ENCODE measurements at regions not wholly inside any gene's neighbourhood (a gene's known extent, or its start where the extent isn't known, plus 50 kb on each side); places are given as distances from the start of the nearest gene placed in this dataset.

DNA sequence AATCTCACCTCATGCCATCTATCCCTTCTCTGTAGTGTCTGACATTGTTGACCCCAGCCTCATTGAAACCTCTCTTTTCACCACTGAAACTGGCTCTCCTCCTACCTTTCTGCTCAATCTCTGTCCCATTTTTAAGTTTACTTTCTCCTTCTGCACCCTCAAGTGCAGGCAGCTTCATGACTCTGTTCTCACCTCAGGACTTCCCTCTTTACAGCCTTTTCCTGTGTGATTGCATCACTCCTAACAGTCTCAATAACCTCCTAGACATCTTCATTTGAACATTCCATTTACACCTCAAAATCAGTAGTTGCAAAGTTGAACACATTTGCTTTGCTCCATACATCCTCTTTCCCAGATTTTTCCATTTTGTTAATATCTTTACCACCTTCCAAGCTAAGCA, 172.1 kb downstream of the RASEF start:
- TF ChIP-seq POLR2A (IDR thresholded peaks at IDR 0.05) (no peak), POLR2AphosphoS5 (IDR thresholded peaks at IDR 0.05) (no peak)
- TF ChIP-seq, protein P1, sequence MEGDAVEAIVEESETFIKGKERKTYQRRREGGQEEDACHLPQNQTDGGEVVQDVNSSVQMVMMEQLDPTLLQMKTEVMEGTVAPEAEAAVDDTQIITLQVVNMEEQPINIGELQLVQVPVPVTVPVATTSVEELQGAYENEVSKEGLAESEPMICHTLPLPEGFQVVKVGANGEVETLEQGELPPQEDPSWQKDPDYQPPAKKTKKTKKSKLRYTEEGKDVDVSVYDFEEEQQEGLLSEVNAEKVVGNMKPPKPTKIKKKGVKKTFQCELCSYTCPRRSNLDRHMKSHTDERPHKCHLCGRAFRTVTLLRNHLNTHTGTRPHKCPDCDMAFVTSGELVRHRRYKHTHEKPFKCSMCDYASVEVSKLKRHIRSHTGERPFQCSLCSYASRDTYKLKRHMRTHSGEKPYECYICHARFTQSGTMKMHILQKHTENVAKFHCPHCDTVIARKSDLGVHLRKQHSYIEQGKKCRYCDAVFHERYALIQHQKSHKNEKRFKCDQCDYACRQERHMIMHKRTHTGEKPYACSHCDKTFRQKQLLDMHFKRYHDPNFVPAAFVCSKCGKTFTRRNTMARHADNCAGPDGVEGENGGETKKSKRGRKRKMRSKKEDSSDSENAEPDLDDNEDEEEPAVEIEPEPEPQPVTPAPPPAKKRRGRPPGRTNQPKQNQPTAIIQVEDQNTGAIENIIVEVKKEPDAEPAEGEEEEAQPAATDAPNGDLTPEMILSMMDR (IDR thresholded peaks at IDR 0.05): no peak

All from transverse colon (tissue), 4 donors.